Esophagus muscularis mucosa (tissue), 3 donors: ENCODE measurements at regions not wholly inside any gene's neighbourhood (a gene's known extent, or its start where the extent isn't known, plus 50 kb on each side); places are given as distances from the start of the nearest gene placed in this dataset.

Experiments
- POLR2A ChIP-seq: fragments of 450-650 bp; IDR thresholded peaks from one replicate; pipeline ENCODE4 v1.6.1; 2017; ENCODE audit warnings: antibody characterized with exemption, moderate library complexity, mild to moderate bottlenecking, low read depth
- TF ChIP-seq, protein P1 (sequence below), 3 experiments: fragments of 200-600 bp in 2 of 3; fragments of 450-650 bp in 1 of 3; sonication (generic) in 2 of 3; IDR thresholded peaks; one replicate each; pipeline ENCODE4 v1.5.1; 2017 to 2019; ENCODE audit warnings: antibody characterized with exemption in 3 of 3, mild to moderate bottlenecking in 2 of 3, moderate library complexity in 1 of 3

GRCh38 chr7:156219307-156220077 lies 407.2 kb upstream of the SHH start:
- TF ChIP-seq POLR2A, result no peak
- TF ChIP-seq, protein P1, sequence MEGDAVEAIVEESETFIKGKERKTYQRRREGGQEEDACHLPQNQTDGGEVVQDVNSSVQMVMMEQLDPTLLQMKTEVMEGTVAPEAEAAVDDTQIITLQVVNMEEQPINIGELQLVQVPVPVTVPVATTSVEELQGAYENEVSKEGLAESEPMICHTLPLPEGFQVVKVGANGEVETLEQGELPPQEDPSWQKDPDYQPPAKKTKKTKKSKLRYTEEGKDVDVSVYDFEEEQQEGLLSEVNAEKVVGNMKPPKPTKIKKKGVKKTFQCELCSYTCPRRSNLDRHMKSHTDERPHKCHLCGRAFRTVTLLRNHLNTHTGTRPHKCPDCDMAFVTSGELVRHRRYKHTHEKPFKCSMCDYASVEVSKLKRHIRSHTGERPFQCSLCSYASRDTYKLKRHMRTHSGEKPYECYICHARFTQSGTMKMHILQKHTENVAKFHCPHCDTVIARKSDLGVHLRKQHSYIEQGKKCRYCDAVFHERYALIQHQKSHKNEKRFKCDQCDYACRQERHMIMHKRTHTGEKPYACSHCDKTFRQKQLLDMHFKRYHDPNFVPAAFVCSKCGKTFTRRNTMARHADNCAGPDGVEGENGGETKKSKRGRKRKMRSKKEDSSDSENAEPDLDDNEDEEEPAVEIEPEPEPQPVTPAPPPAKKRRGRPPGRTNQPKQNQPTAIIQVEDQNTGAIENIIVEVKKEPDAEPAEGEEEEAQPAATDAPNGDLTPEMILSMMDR (IDR thresholded peaks at IDR 0.05), result no peak
